Vagina (tissue), 2 donors: ENCODE measurements at regions not wholly inside any gene's neighbourhood (a gene's known extent, or its start where the extent isn't known, plus 50 kb on each side); places are given as distances from the start of the nearest gene placed in this dataset.
A peak's percentile ranks its signal among the peaks of the same experiment; 100 is the strongest.

Source experiments
- DNase-seq, 2 donors: peaks; one replicate each; pipeline ENCODE4 v3.0.0-alpha.2; 2017; ENCODE audit errors: extremely low spot score in 2 of 2
- H3K27ac ChIP-seq: fragments of 200-600 bp; sonication (generic); one replicate; pipeline ENCODE4 v1.5.1; 2019
- H3K27me3 ChIP-seq: fragments of 200-600 bp; sonication (generic); one replicate; pipeline ENCODE4 v1.5.1; 2019
- H3K36me3 ChIP-seq, 2 donors: fragments of 200-600 bp; sonication (generic); one replicate each; pipeline ENCODE4 v1.5.1; 2017 to 2019
- H3K4me1 ChIP-seq: fragments of 200-600 bp; sonication (generic); one replicate; pipeline ENCODE4 v1.5.1; 2019
- H3K4me3 ChIP-seq, 2 donors: fragments of 200-600 bp; sonication (generic); 1 replicate in 1 of 2; 2 replicates in 1 of 2; pipeline ENCODE4 v1.5.1; 2016 to 2019
- H3K9me3 ChIP-seq: fragments of 200-600 bp; sonication (generic); one replicate; pipeline ENCODE4 v1.5.1; 2019
- CTCF ChIP-seq, 3 experiments: fragments of 450-650 bp in 2 of 3; fragments of 200-600 bp in 1 of 3; sonication (generic) in 1 of 3; IDR thresholded peaks; one replicate each; pipeline ENCODE4 v1.5.1; 2017 to 2019; ENCODE audit warnings: antibody characterized with exemption in 3 of 3, mild to moderate bottlenecking in 2 of 3, moderate library complexity in 2 of 3
- POLR2A ChIP-seq, 2 donors: fragments of 450-650 bp; IDR thresholded peaks; one replicate each; pipeline ENCODE4 v1.6.1; 2017; ENCODE audit warnings: antibody characterized with exemption in 2 of 2, mild to moderate bottlenecking in 2 of 2, moderate library complexity in 2 of 2
- POLR2AphosphoS5 ChIP-seq, 2 donors: sonication (generic); formaldehyde crosslinking; IDR thresholded peaks; one replicate each; pipeline ENCODE4 v1.9.0; 2017; ENCODE audit warnings: antibody characterized with exemption in 2 of 2, mild to moderate bottlenecking in 2 of 2, low read depth in 1 of 2; ENCODE audit not compliant: insufficient read depth in 1 of 2
- intact Hi-C: fragments of 100-400 bp; cut with DNase I; formaldehyde crosslinking; loops from one replicate; pipeline ENCODE4 v1.15.1; 2023

GRCh38 chr2:3040496-3041140 is 337.0 kb downstream of the EIPR1 start:
- no peaks in the 10 kb centered on the region for H3K27me3 ChIP-seq
- no peak overlapping the region for H3K27ac ChIP-seq
- DNase-seq, result peak in 1 of 2 donors; percentile 34
- H3K36me3 ChIP-seq, result no peaks in the 10 kb centered on the region
- H3K9me3 ChIP-seq, result no peaks in the 10 kb centered on the region
- intact Hi-C loops, result no loop called here
- H3K4me1 ChIP-seq, result no peaks in the 10 kb centered on the region
- H3K4me3 ChIP-seq, result no peak overlapping the region
- TF ChIP-seq POLR2A (IDR thresholded peaks at IDR 0.05) (no peak), CTCF (IDR thresholded peaks at IDR 0.05) (no peak), POLR2AphosphoS5 (IDR thresholded peaks at IDR 0.05; ENCODE audit: insufficient read depth in 1 of 2, low read depth in 1 of 2) (no peak)

- intact Hi-C loops, result no loop called here
- Histone ChIP-seq H3K27ac (no peak overlapping the region), H3K4me1 (no peaks in the 10 kb centered on the region), H3K9me3 (no peaks in the 10 kb centered on the region), H3K36me3 (no peaks in the 10 kb centered on the region), H3K27me3 (no peaks in the 10 kb centered on the region), H3K4me3 (no peak overlapping the region)
- DNase-seq, result peak in 1 of 2 donors; percentile 56
- TF ChIP-seq CTCF (IDR thresholded peaks at IDR 0.05) (no peak), POLR2A (IDR thresholded peaks at IDR 0.05) (no peak), POLR2AphosphoS5 (IDR thresholded peaks at IDR 0.05; ENCODE audit: insufficient read depth in 1 of 2, low read depth in 1 of 2) (no peak)
Measured at GRCh38 chr2:3040066-3040428, 337.6 kb downstream of the EIPR1 start.

GRCh38 chr2:3039188-3040065 is 338.2 kb downstream of the EIPR1 start:
- Histone ChIP-seq H3K27me3 (no peaks in the 10 kb centered on the region), H3K4me1 (no peaks in the 10 kb centered on the region), H3K36me3 (no peaks in the 10 kb centered on the region), H3K4me3 (no peak overlapping the region), H3K9me3 (no peaks in the 10 kb centered on the region), H3K27ac (no peak overlapping the region)
- DNase-seq, result peak; percentile 64 to 74
- TF ChIP-seq POLR2AphosphoS5 (IDR thresholded peaks at IDR 0.05; ENCODE audit: insufficient read depth in 1 of 2, low read depth in 1 of 2) (no peak), CTCF (IDR thresholded peaks at IDR 0.05) (no peak), POLR2A (IDR thresholded peaks at IDR 0.05) (no peak)
- intact Hi-C loops, result no loop called here

GRCh38 chr2:3038636-3039035 is 339.0 kb downstream of the EIPR1 start:
- TF ChIP-seq CTCF (IDR thresholded peaks at IDR 0.05), result no peak
- no peak for TF ChIP-seq POLR2A (IDR thresholded peaks at IDR 0.05)
- no peak for TF ChIP-seq POLR2AphosphoS5 (IDR thresholded peaks at IDR 0.05; ENCODE audit: insufficient read depth in 1 of 2, low read depth in 1 of 2)
- peak; percentile 69 to 74 for DNase-seq
- H3K27ac ChIP-seq, result no peak overlapping the region
- no peaks in the 10 kb centered on the region for H3K36me3 ChIP-seq
- no peaks in the 10 kb centered on the region for H3K9me3 ChIP-seq
- no peaks in the 10 kb centered on the region for H3K4me1 ChIP-seq
- H3K27me3 ChIP-seq, result no peaks in the 10 kb centered on the region
- intact Hi-C loops, result no loop called here
- no peak overlapping the region for H3K4me3 ChIP-seq
